ENCODE measurements at regions not wholly inside any gene's neighbourhood (a gene's known extent, or its start where the extent isn't known, plus 50 kb on each side); places are given as distances from the start of the nearest gene placed in this dataset.

DNA sequence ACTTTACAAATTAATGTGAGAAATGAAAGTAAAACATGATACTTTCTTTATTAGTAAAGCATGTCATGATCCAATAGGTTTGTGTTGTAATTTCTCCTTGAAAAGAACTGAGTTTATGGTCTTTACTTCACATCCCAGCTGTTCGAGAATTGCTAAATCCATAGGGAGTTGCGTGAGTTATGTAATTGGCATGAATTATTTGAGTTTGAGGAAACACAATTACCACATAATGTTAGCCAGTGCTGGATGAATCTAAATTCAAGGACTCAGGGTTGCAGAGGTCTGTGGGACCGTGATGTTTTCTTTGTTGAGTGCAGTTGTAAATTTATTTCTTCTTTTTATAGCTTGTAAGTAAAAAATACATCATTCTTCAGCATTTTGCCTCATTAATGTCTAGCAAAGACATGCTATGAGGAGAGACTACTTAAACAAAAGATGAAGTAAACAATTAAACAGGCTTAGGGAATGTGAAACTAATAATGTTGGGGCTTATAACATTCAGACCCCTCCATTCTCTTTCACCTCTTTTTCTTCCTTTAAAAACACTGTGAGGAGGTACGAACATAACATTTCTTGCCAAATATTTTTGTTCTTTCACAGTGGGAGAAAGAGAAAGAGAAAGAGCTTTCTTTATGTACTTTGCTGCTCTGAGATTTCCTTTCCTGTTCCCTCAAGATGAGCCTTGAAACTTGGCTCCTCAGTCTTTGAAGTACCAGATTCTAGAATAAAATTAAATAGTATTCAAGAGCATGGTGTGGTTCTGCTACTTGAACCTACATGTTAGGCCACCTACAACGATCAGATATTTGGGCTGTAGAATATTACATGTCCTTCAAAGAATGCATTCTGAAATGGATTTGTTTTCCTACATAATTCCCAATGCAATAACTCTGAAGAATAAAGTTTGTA is 159.6 kb upstream of the ANK2 start:
- H3K27ac ChIP-seq (ENCODE audit: low read depth, low read length) = peak overlapping the region; percentile 36
- 95 to 100% methylated on average over 1 to 5 of the region's 5 CpGs for WGBS, 2 experiments (ENCODE audit: insufficient coverage in 1 of 2, insufficient read length in 1 of 2)
- H3K27me3 ChIP-seq (ENCODE audit: control insufficient read depth, insufficient read depth, low read length, poor library complexity, severe bottlenecking) = no peaks in the 10 kb centered on the region
- Mint-ChIP-seq H3K36me3 (ENCODE audit: low read depth) (peaks cover 9% of the 10 kb centered on the region), H3K27ac (peak overlapping the region; percentile 49), H3K27me3 (ENCODE audit: insufficient read depth) (no peaks in the 10 kb centered on the region), H3K4me1 (peaks cover 7% of the 10 kb centered on the region), H3K9me3 (no peaks in the 10 kb centered on the region), H3K4me3 (no peak overlapping the region)
- H3K9ac ChIP-seq (ENCODE audit: extremely low read depth, low read length, poor library complexity, severe bottlenecking) = no peak overlapping the region
- H3K9me3 ChIP-seq (ENCODE audit: control insufficient read depth, low read length) = no peaks in the 10 kb centered on the region
- H3K36me3 ChIP-seq (ENCODE audit: control insufficient read depth, insufficient read depth, low read length) = no peaks in the 10 kb centered on the region
- H3K4me1 ChIP-seq (ENCODE audit: control insufficient read depth, insufficient read depth, low read length) = no peaks in the 10 kb centered on the region
- H3K4me3 ChIP-seq (ENCODE audit: low read length) = no peak overlapping the region
- DNase-seq = no peak
- TF ChIP-seq, protein P1, sequence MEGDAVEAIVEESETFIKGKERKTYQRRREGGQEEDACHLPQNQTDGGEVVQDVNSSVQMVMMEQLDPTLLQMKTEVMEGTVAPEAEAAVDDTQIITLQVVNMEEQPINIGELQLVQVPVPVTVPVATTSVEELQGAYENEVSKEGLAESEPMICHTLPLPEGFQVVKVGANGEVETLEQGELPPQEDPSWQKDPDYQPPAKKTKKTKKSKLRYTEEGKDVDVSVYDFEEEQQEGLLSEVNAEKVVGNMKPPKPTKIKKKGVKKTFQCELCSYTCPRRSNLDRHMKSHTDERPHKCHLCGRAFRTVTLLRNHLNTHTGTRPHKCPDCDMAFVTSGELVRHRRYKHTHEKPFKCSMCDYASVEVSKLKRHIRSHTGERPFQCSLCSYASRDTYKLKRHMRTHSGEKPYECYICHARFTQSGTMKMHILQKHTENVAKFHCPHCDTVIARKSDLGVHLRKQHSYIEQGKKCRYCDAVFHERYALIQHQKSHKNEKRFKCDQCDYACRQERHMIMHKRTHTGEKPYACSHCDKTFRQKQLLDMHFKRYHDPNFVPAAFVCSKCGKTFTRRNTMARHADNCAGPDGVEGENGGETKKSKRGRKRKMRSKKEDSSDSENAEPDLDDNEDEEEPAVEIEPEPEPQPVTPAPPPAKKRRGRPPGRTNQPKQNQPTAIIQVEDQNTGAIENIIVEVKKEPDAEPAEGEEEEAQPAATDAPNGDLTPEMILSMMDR (conservative IDR thresholded peaks at IDR 0.05) = no peak

DNA sequence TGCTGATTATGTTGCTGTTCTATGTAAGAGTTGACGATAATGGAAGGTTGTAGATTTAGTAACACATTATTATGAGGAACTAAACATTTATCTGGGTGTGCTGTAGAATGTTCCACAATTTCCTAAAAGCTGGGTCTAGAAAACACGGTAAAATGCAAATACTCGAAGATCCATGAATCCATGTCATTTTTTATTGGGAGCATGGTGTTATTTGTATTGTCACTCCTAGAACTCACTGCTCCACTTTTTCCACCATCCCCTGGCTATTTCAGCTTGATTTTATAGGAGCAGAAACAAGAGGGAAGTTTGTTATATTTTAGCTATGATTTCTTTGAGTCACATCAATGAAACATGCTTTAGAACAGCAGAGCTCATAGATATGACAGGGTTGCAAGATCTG is 155.0 kb upstream of the ANK2 start:
- H3K4me1 ChIP-seq (ENCODE audit: control insufficient read depth, insufficient read depth, low read length) = peaks cover 14% of the 10 kb centered on the region
- H3K9ac ChIP-seq (ENCODE audit: extremely low read depth, low read length, poor library complexity, severe bottlenecking) = no peak overlapping the region
- no peaks in the 10 kb centered on the region for H3K27me3 ChIP-seq (ENCODE audit: control insufficient read depth, insufficient read depth, low read length, poor library complexity, severe bottlenecking)
- TF ChIP-seq, protein P1 (conservative IDR thresholded peaks at IDR 0.05) = no peak
- Mint-ChIP-seq H3K4me1 (peaks cover 34% of the 10 kb centered on the region), H3K27ac (no peak overlapping the region), H3K9me3 (no peaks in the 10 kb centered on the region), H3K36me3 (ENCODE audit: low read depth) (peaks cover 4% of the 10 kb centered on the region), H3K4me3 (no peak overlapping the region), H3K27me3 (ENCODE audit: insufficient read depth) (no peaks in the 10 kb centered on the region)
- 100% methylated on average over 1 to 3 of the region's 3 CpGs for WGBS, 2 experiments (ENCODE audit: insufficient coverage in 1 of 2, insufficient read length in 1 of 2)
- no peak overlapping the region for H3K4me3 ChIP-seq (ENCODE audit: low read length)
- no peak for DNase-seq
- no peaks in the 10 kb centered on the region for H3K9me3 ChIP-seq (ENCODE audit: control insufficient read depth, low read length)
- no peaks in the 10 kb centered on the region for H3K36me3 ChIP-seq (ENCODE audit: control insufficient read depth, insufficient read depth, low read length)
- H3K27ac ChIP-seq (ENCODE audit: low read depth, low read length) = no peak overlapping the region

DNA sequence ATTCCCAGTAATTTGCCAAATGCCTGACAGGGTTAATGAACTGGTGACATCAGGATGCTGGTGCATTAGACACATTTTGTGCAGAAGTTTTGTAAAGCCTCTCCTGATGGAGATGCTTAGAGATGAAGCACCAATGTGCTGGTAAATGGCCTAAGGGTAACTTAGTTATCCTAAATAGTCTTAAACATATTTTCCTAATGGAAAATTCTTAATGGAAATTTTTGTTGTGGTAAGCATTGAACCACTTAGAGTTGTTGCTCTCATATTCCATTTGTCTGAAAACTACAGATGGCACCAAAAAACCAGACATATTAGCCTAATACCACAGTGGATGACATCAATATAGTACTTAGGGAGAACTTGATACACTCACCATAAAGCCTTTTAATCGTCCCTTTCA is 154.5 kb upstream of the ANK2 start:
- Histone ChIP-seq H3K27ac (ENCODE audit: low read depth, low read length) (peak overlapping the region; percentile 82), H3K4me1 (ENCODE audit: control insufficient read depth, insufficient read depth, low read length) (peaks cover 14% of the 10 kb centered on the region), H3K4me3 (ENCODE audit: low read length) (no peak overlapping the region), H3K9me3 (ENCODE audit: control insufficient read depth, low read length) (no peaks in the 10 kb centered on the region), H3K27me3 (ENCODE audit: control insufficient read depth, insufficient read depth, low read length, poor library complexity, severe bottlenecking) (no peaks in the 10 kb centered on the region), H3K9ac (ENCODE audit: extremely low read depth, low read length, poor library complexity, severe bottlenecking) (no peak overlapping the region), H3K36me3 (ENCODE audit: control insufficient read depth, insufficient read depth, low read length) (no peaks in the 10 kb centered on the region)
- no peak for DNase-seq
- Mint-ChIP-seq H3K4me3 (no peak overlapping the region), H3K4me1 (peaks cover 32% of the 10 kb centered on the region), H3K9me3 (no peaks in the 10 kb centered on the region), H3K27ac (no peak overlapping the region), H3K36me3 (ENCODE audit: low read depth) (peaks cover 4% of the 10 kb centered on the region), H3K27me3 (ENCODE audit: insufficient read depth) (no peaks in the 10 kb centered on the region)
- 76% methylated on average over 1 of the region's 1 CpG; no CpG with 5 or more reads in 1 of the 2 experiments for whole genome bisulfite sequencing, 2 experiments (ENCODE audit: insufficient coverage in 1 of 2, insufficient read length in 1 of 2)
- TF ChIP-seq, protein P1 (conservative IDR thresholded peaks at IDR 0.05) = no peak

Measured in endodermal cell (in vitro differentiated cells).